ENCODE measurements at regions not wholly inside any gene's neighbourhood (a gene's known extent, or its start where the extent isn't known, plus 50 kb on each side); places are given as distances from the start of the nearest gene placed in this dataset.

GRCh38 chr4:71237641-71238040 is 101.2 kb upstream of the SLC4A4 start:
- no peak for DNase-seq (ENCODE audit: low read depth, low spot score)
- H3K4me3 ChIP-seq (ENCODE audit: insufficient read length, low read depth) = no peak overlapping the region
- TF ChIP-seq ZNF274 (IDR thresholded peaks at IDR 0.05; ENCODE audit: low read depth, low read length) (no peak), YY1 (IDR thresholded peaks at IDR 0.05; ENCODE audit: insufficient read depth, insufficient read length) (no peak), SUZ12 (IDR thresholded peaks at IDR 0.05; ENCODE audit: extremely low read depth, insufficient read depth, insufficient read length) (no peak)
- no peaks in the 10 kb centered on the region for H3K9me3 ChIP-seq (ENCODE audit: insufficient read depth, low read length)
- H3K9ac ChIP-seq (ENCODE audit: insufficient read length, low read depth) = no peak overlapping the region
- H3K27me3 ChIP-seq (ENCODE audit: insufficient read depth, insufficient read length) = no peaks in the 10 kb centered on the region
- H3K36me3 ChIP-seq (ENCODE audit: insufficient read depth, insufficient read length, low read length) = no peaks in the 10 kb centered on the region
- no peaks in the 10 kb centered on the region for H3K4me1 ChIP-seq (ENCODE audit: insufficient read depth, insufficient read length)

- TF ChIP-seq SUZ12 (IDR thresholded peaks at IDR 0.05; ENCODE audit: extremely low read depth, insufficient read depth, insufficient read length) (no peak), YY1 (IDR thresholded peaks at IDR 0.05; ENCODE audit: insufficient read depth, insufficient read length) (no peak), ZNF274 (IDR thresholded peaks at IDR 0.05; ENCODE audit: low read depth, low read length) (no peak)
- H3K9me3 ChIP-seq (ENCODE audit: insufficient read depth, low read length) = no peaks in the 10 kb centered on the region
- H3K27me3 ChIP-seq (ENCODE audit: insufficient read depth, insufficient read length) = no peaks in the 10 kb centered on the region
- H3K9ac ChIP-seq (ENCODE audit: insufficient read length, low read depth) = no peak overlapping the region
- no peaks in the 10 kb centered on the region for H3K4me1 ChIP-seq (ENCODE audit: insufficient read depth, insufficient read length)
- no peak for DNase-seq (ENCODE audit: low read depth, low spot score)
- no peaks in the 10 kb centered on the region for H3K36me3 ChIP-seq (ENCODE audit: insufficient read depth, insufficient read length, low read length)
- no peak overlapping the region for H3K4me3 ChIP-seq (ENCODE audit: insufficient read length, low read depth)
These were observed 99.5 kb upstream of the SLC4A4 start for GRCh38 chr4:71239365-71239764.

- H3K27me3 ChIP-seq (ENCODE audit: insufficient read depth, insufficient read length) = no peaks in the 10 kb centered on the region
- no peak for DNase-seq (ENCODE audit: low read depth, low spot score)
- no peaks in the 10 kb centered on the region for H3K9me3 ChIP-seq (ENCODE audit: insufficient read depth, low read length)
- TF ChIP-seq ZNF274 (IDR thresholded peaks at IDR 0.05; ENCODE audit: low read depth, low read length) (no peak), SUZ12 (IDR thresholded peaks at IDR 0.05; ENCODE audit: extremely low read depth, insufficient read depth, insufficient read length) (no peak), YY1 (IDR thresholded peaks at IDR 0.05; ENCODE audit: insufficient read depth, insufficient read length) (no peak)
- no peaks in the 10 kb centered on the region for H3K36me3 ChIP-seq (ENCODE audit: insufficient read depth, insufficient read length, low read length)
- no peaks in the 10 kb centered on the region for H3K4me1 ChIP-seq (ENCODE audit: insufficient read depth, insufficient read length)
- no peak overlapping the region for H3K4me3 ChIP-seq (ENCODE audit: insufficient read length, low read depth)
- no peak overlapping the region for H3K9ac ChIP-seq (ENCODE audit: insufficient read length, low read depth)
These were observed 98.7 kb upstream of the SLC4A4 start for GRCh38 chr4:71240094-71240493.

- no peaks in the 10 kb centered on the region for H3K27me3 ChIP-seq (ENCODE audit: insufficient read depth, insufficient read length)
- no peak overlapping the region for H3K9ac ChIP-seq (ENCODE audit: insufficient read length, low read depth)
- no peaks in the 10 kb centered on the region for H3K9me3 ChIP-seq (ENCODE audit: insufficient read depth, low read length)
- DNase-seq (ENCODE audit: low read depth, low spot score) = no peak
- H3K36me3 ChIP-seq (ENCODE audit: insufficient read depth, insufficient read length, low read length) = no peaks in the 10 kb centered on the region
- TF ChIP-seq ZNF274 (IDR thresholded peaks at IDR 0.05; ENCODE audit: low read depth, low read length) (no peak), SUZ12 (IDR thresholded peaks at IDR 0.05; ENCODE audit: extremely low read depth, insufficient read depth, insufficient read length) (no peak), YY1 (IDR thresholded peaks at IDR 0.05; ENCODE audit: insufficient read depth, insufficient read length) (no peak)
- no peaks in the 10 kb centered on the region for H3K4me1 ChIP-seq (ENCODE audit: insufficient read depth, insufficient read length)
- no peak overlapping the region for H3K4me3 ChIP-seq (ENCODE audit: insufficient read length, low read depth)
These were observed 97.1 kb upstream of the SLC4A4 start for GRCh38 chr4:71241501-71242288.

- Histone ChIP-seq H3K4me1 (ENCODE audit: insufficient read depth, insufficient read length) (no peaks in the 10 kb centered on the region), H3K9me3 (ENCODE audit: insufficient read depth, low read length) (no peaks in the 10 kb centered on the region), H3K4me3 (ENCODE audit: insufficient read length, low read depth) (no peak overlapping the region), H3K9ac (ENCODE audit: insufficient read length, low read depth) (no peak overlapping the region), H3K27me3 (ENCODE audit: insufficient read depth, insufficient read length) (no peaks in the 10 kb centered on the region), H3K36me3 (ENCODE audit: insufficient read depth, insufficient read length, low read length) (no peaks in the 10 kb centered on the region)
- no peak for DNase-seq (ENCODE audit: low read depth, low spot score)
- TF ChIP-seq ZNF274 (IDR thresholded peaks at IDR 0.05; ENCODE audit: low read depth, low read length) (no peak), SUZ12 (IDR thresholded peaks at IDR 0.05; ENCODE audit: extremely low read depth, insufficient read depth, insufficient read length) (no peak), YY1 (IDR thresholded peaks at IDR 0.05; ENCODE audit: insufficient read depth, insufficient read length) (no peak)
These were observed 95.6 kb upstream of the SLC4A4 start for GRCh38 chr4:71243091-71243833.

- Histone ChIP-seq H3K9me3 (ENCODE audit: insufficient read depth, low read length) (no peaks in the 10 kb centered on the region), H3K27me3 (ENCODE audit: insufficient read depth, insufficient read length) (no peaks in the 10 kb centered on the region), H3K4me1 (ENCODE audit: insufficient read depth, insufficient read length) (no peaks in the 10 kb centered on the region), H3K9ac (ENCODE audit: insufficient read length, low read depth) (no peak overlapping the region), H3K4me3 (ENCODE audit: insufficient read length, low read depth) (no peak overlapping the region), H3K36me3 (ENCODE audit: insufficient read depth, insufficient read length, low read length) (no peaks in the 10 kb centered on the region)
- no peak for DNase-seq (ENCODE audit: low read depth, low spot score)
- TF ChIP-seq SUZ12 (IDR thresholded peaks at IDR 0.05; ENCODE audit: extremely low read depth, insufficient read depth, insufficient read length) (no peak), ZNF274 (IDR thresholded peaks at IDR 0.05; ENCODE audit: low read depth, low read length) (no peak), YY1 (IDR thresholded peaks at IDR 0.05; ENCODE audit: insufficient read depth, insufficient read length) (no peak)
These were observed 91.1 kb upstream of the SLC4A4 start for GRCh38 chr4:71247706-71248105.

GRCh38 chr4:71251261-71251660 is 87.6 kb upstream of the SLC4A4 start:
- no peak for DNase-seq (ENCODE audit: low read depth, low spot score)
- Histone ChIP-seq H3K4me3 (ENCODE audit: insufficient read length, low read depth) (no peak overlapping the region), H3K36me3 (ENCODE audit: insufficient read depth, insufficient read length, low read length) (no peaks in the 10 kb centered on the region), H3K27me3 (ENCODE audit: insufficient read depth, insufficient read length) (no peaks in the 10 kb centered on the region), H3K9me3 (ENCODE audit: insufficient read depth, low read length) (no peaks in the 10 kb centered on the region), H3K9ac (ENCODE audit: insufficient read length, low read depth) (no peak overlapping the region), H3K4me1 (ENCODE audit: insufficient read depth, insufficient read length) (no peaks in the 10 kb centered on the region)
- no peak for TF ChIP-seq ZNF274 (IDR thresholded peaks at IDR 0.05; ENCODE audit: low read depth, low read length)
- TF ChIP-seq YY1 (IDR thresholded peaks at IDR 0.05; ENCODE audit: insufficient read depth, insufficient read length) = no peak
- TF ChIP-seq SUZ12 (IDR thresholded peaks at IDR 0.05; ENCODE audit: extremely low read depth, insufficient read depth, insufficient read length) = no peak

Measured in NT2/D1 (cell line).